Activated CD8-positive, alpha-beta memory T cell treated with anti-CD3 and anti-CD28 coated beads, Interleukin-2, amount 50 U/mL, for 48 hours (primary cell): ENCODE measurements at regions not wholly inside any gene's neighbourhood (a gene's known extent, or its start where the extent isn't known, plus 50 kb on each side); places are given as distances from the start of the nearest gene placed in this dataset.
"Not testable (repeated sequence)": the region's sequence is repeated elsewhere in the genome, so short reads cannot be mapped to it uniquely, and the experiment has no call there.

ENCODE experiments used
- DNase-seq: peaks from one replicate; pipeline ENCODE4 v3.0.0-alpha.2; 2020

- DNase-seq, result no peak
Observed at GRCh38 chr13:74770361-74770760, 636.2 kb upstream of the KLF12 start.

- DNase-seq, result no peak
Observed at GRCh38 chr13:74769333-74769732, 635.1 kb upstream of the KLF12 start.

GRCh38 chr13:74768521-74769085 lies 634.4 kb upstream of the KLF12 start:
- no peak for DNase-seq

- no peak for DNase-seq
Observed at GRCh38 chr13:74767050-74767449, 632.8 kb upstream of the KLF12 start.

GRCh38 chr13:74765955-74766354 lies 631.8 kb upstream of the KLF12 start:
- DNase-seq, result no peak

- DNase-seq, result no peak
Observed at GRCh38 chr13:74761801-74762757, 627.9 kb upstream of the KLF12 start.

GRCh38 chr13:74758188-74758587 lies 624.0 kb upstream of the KLF12 start:
- DNase-seq, result no peak

GRCh38 chr13:74755065-74755464 lies 620.9 kb upstream of the KLF12 start:
- DNase-seq, result no peak

- DNase-seq, result no peak
Observed at GRCh38 chr13:74751739-74752138, 617.5 kb upstream of the KLF12 start.

- DNase-seq, result no peak
Observed at GRCh38 chr13:74747186-74747955, 613.2 kb upstream of the KLF12 start.

- DNase-seq, result no peak
Observed at GRCh38 chr13:74743992-74744391, 609.8 kb upstream of the KLF12 start.

GRCh38 chr13:74741732-74742131 lies 607.5 kb upstream of the KLF12 start:
- DNase-seq, result no peak

GRCh38 chr13:74732736-74733385 lies 598.7 kb upstream of the KLF12 start:
- DNase-seq, result no peak

- DNase-seq, result no peak
Observed at GRCh38 chr13:74731731-74732130, 597.5 kb upstream of the KLF12 start.

GRCh38 chr13:74730556-74731331 lies 596.5 kb upstream of the KLF12 start:
- no peak for DNase-seq

GRCh38 chr13:74726206-74726605 lies 592.0 kb upstream of the KLF12 start:
- no peak for DNase-seq

- not testable (repeated sequence) for DNase-seq
Observed at GRCh38 chr13:74718232-74718842, 584.1 kb upstream of the KLF12 start.

GRCh38 chr13:74715718-74716117 lies 581.5 kb upstream of the KLF12 start:
- DNase-seq, result no peak

- DNase-seq, result no peak
Observed at GRCh38 chr13:74710006-74710405, 575.8 kb upstream of the KLF12 start.

- DNase-seq, result no peak
Observed at GRCh38 chr13:74709226-74709625, 575.0 kb upstream of the KLF12 start.

GRCh38 chr13:74708629-74709028 lies 574.4 kb upstream of the KLF12 start:
- no peak for DNase-seq

GRCh38 chr13:74707291-74707690 lies 573.1 kb upstream of the KLF12 start:
- DNase-seq, result no peak
